Liver (tissue), 8 donors: ENCODE measurements at regions not wholly inside any gene's neighbourhood (a gene's known extent, or its start where the extent isn't known, plus 50 kb on each side); places are given as distances from the start of the nearest gene placed in this dataset.
"Not testable (repeated sequence)": the region's sequence is repeated elsewhere in the genome, so short reads cannot be mapped to it uniquely, and the experiment has no call there.

Experiments used
- DNase-seq: peaks from one replicate; pipeline ENCODE4 v3.0.0-alpha.2; 2017; ENCODE audit warnings: low spot score
- H3K27ac ChIP-seq, 2 donors: one replicate each; pipeline ENCODE4 v1.7.0; 2013; ENCODE audit warnings: inconsistent platforms in 2 of 2, low read length in 2 of 2, control low read depth in 1 of 2, low read depth in 1 of 2, mild to moderate bottlenecking in 1 of 2
- H3K27me3 ChIP-seq, 4 donors: one replicate each; pipeline versions ENCODE4 v1.6.1 to v1.7.0; 2013; ENCODE audit warnings: low read length in 3 of 4, inconsistent platforms in 1 of 4, mild to moderate bottlenecking in 1 of 4, moderate library complexity in 1 of 4; ENCODE audit not compliant: control insufficient read depth in 4 of 4, insufficient read depth in 4 of 4
- H3K36me3 ChIP-seq, 4 donors: one replicate each; pipeline versions ENCODE4 v1.6.1 to v1.7.0; 2013; ENCODE audit warnings: low read length in 3 of 4, mild to moderate bottlenecking in 3 of 4, low read depth in 1 of 4, moderate library complexity in 1 of 4; ENCODE audit not compliant: control insufficient read depth in 4 of 4, insufficient read depth in 3 of 4
- H3K4me1 ChIP-seq, 4 donors: one replicate each; pipeline versions ENCODE4 v1.6.1 to v1.7.0; 2013; ENCODE audit warnings: low read length in 3 of 4, mild to moderate bottlenecking in 3 of 4, moderate library complexity in 1 of 4; ENCODE audit not compliant: control insufficient read depth in 4 of 4, insufficient read depth in 4 of 4
- H3K4me3 ChIP-seq, 3 donors: one replicate each; pipeline versions ENCODE4 v1.6.1 to v1.7.0; 2013; ENCODE audit warnings: low read length in 3 of 3, control low read depth in 1 of 3, low read depth in 1 of 3, mild to moderate bottlenecking in 1 of 3
- H3K9ac ChIP-seq, 2 donors: one replicate each; pipeline ENCODE4 v1.7.0; 2013; ENCODE audit warnings: low read length in 2 of 2, mild to moderate bottlenecking in 2 of 2, moderate library complexity in 2 of 2, control low read depth in 1 of 2, low read depth in 1 of 2
- H3K9me3 ChIP-seq, 4 donors: one replicate each; pipeline versions ENCODE4 v1.6.1 to v1.7.0; 2013; ENCODE audit warnings: low read length in 3 of 4; ENCODE audit not compliant: control insufficient read depth in 4 of 4
- FOXA1 ChIP-seq: IDR thresholded peaks from 2 replicates; pipeline ENCODE4 v1.6.1; 2016; ENCODE audit warnings: antibody characterized with exemption
- FOXA2 ChIP-seq: IDR thresholded peaks from 2 replicates; pipeline ENCODE4 v1.6.1; 2016; ENCODE audit warnings: antibody characterized with exemption
- GABPA ChIP-seq, 2 donors: IDR thresholded peaks in 1 of 2; conservative IDR thresholded peaks in 1 of 2; 2 replicates each; pipeline ENCODE4 v1.6.1; 2016; ENCODE audit warnings: antibody characterized with exemption in 2 of 2, mild to moderate bottlenecking in 1 of 2, moderate library complexity in 1 of 2
- HNF4A ChIP-seq, 2 donors: conservative IDR thresholded peaks; 2 replicates each; pipeline ENCODE4 v1.6.1; 2016; ENCODE audit warnings: antibody characterized with exemption in 2 of 2, mild to moderate bottlenecking in 2 of 2
- HNF4G ChIP-seq: IDR thresholded peaks from 2 replicates; pipeline ENCODE4 v1.6.1; 2016; ENCODE audit warnings: antibody characterized with exemption
- NR2F2 ChIP-seq: IDR thresholded peaks from 2 replicates; pipeline ENCODE4 v1.6.1; 2016; ENCODE audit warnings: antibody characterized with exemption
- RAD21 ChIP-seq, 2 donors: IDR thresholded peaks; 2 replicates each; pipeline ENCODE4 v1.6.1; 2016; ENCODE audit warnings: antibody characterized with exemption in 2 of 2, mild to moderate bottlenecking in 2 of 2
- REST ChIP-seq: IDR thresholded peaks from 2 replicates; pipeline ENCODE4 v1.6.1; 2016; ENCODE audit warnings: antibody characterized with exemption, mild to moderate bottlenecking
- RXRA ChIP-seq, 2 donors: IDR thresholded peaks; 2 replicates each; pipeline ENCODE4 v1.6.1; 2017 to 2018; ENCODE audit warnings: antibody characterized with exemption in 2 of 2, mild to moderate bottlenecking in 1 of 2
- TAF1 ChIP-seq: conservative IDR thresholded peaks from 2 replicates; pipeline ENCODE4 v1.6.1; 2016; ENCODE audit warnings: antibody characterized with exemption, mild to moderate bottlenecking
- YY1 ChIP-seq: IDR thresholded peaks from 2 replicates; pipeline ENCODE4 v1.6.1; 2016; ENCODE audit warnings: antibody characterized with exemption, mild to moderate bottlenecking
- WGBS: extraction: QIAGEN DNeasy Blood & Tissue Kit; methylation state at CpG from one replicate; pipeline ENCODE4 v1.1.7; 2013; 5-methylcytosine and 5-hydroxymethylcytosine counted together
- TF ChIP-seq, protein P1 (sequence below): fragments of 150-350 bp; IDR thresholded peaks from 2 replicates; pipeline ENCODE4 v1.5.1; 2017; ENCODE audit warnings: improper control_type of control experiment, low read depth, low read length; ENCODE audit not compliant: missing input control
- donor health status: healthy.
- donor health status: healthy.
- donor health status: healthy.
- donor health status: healthy.
- donor health status: healthy.

DNA sequence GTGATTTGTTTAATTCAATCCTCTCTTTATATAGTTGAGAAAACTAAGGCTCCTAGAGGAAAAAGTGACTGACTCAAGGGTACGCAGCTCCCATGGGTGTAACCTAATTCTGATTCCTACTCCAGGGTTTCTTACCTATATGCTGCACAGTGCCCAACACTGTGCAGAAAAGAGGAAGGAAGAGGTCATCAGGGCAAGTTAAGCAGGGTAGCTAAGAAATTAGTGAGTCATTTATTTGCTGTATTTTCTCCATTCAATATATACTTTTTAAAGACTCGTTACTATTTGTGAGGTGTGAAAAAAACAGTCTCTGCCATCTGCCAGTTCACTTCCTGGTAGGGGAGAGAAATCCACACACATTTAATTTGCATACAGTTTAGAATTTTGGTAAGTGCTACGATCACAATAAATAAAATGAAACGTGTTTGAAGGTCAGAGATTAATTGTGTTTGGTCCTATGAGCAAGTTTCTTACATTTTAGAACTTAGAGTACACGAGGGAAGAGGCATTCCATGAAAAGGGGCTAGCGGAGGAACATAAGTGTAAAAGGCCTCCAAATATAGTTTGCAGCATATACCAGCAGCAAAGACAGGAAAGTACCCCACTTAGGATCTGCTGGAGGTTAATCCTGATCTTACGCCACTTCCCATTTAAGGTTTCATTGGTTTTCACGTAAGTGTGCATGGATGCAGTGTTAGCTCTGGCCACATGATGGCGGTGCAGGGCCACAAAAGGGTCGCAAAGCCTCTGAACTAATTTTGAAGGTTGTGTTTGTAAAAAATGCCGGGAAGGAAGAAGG, 59.9 kb upstream of the TLR4 start:
- no peaks in the 10 kb centered on the region for H3K36me3 ChIP-seq
- H3K9me3 ChIP-seq, result no peaks in the 10 kb centered on the region
- H3K9ac ChIP-seq, result peak overlapping the region; percentile 19 to 39
- peak; percentile 69 for DNase-seq
- H3K4me3 ChIP-seq, result peak overlapping the region; percentile 42 to 63 (median 59)
- H3K4me1 ChIP-seq, result peaks cover 0 to 17% (median 11%) of the 10 kb centered on the region in 4 donors
- H3K27me3 ChIP-seq, result no peaks in the 10 kb centered on the region
- TF ChIP-seq TAF1, result no peak
- peak in 1 of 2 donors; percentile 21 for TF ChIP-seq HNF4A (conservative IDR thresholded peaks at IDR 0.05)
- TF ChIP-seq, protein P1, sequence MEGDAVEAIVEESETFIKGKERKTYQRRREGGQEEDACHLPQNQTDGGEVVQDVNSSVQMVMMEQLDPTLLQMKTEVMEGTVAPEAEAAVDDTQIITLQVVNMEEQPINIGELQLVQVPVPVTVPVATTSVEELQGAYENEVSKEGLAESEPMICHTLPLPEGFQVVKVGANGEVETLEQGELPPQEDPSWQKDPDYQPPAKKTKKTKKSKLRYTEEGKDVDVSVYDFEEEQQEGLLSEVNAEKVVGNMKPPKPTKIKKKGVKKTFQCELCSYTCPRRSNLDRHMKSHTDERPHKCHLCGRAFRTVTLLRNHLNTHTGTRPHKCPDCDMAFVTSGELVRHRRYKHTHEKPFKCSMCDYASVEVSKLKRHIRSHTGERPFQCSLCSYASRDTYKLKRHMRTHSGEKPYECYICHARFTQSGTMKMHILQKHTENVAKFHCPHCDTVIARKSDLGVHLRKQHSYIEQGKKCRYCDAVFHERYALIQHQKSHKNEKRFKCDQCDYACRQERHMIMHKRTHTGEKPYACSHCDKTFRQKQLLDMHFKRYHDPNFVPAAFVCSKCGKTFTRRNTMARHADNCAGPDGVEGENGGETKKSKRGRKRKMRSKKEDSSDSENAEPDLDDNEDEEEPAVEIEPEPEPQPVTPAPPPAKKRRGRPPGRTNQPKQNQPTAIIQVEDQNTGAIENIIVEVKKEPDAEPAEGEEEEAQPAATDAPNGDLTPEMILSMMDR, result peak; percentile 98
- peak in 1 of 2 donors; percentile 17 for TF ChIP-seq RXRA (IDR thresholded peaks at IDR 0.05)
- TF ChIP-seq RAD21 (IDR thresholded peaks at IDR 0.05), result peak; percentile 98 to 99
- no peak for TF ChIP-seq FOXA2
- peak; percentile 18 for TF ChIP-seq YY1
- no peak for TF ChIP-seq NR2F2
- no peak for TF ChIP-seq REST
- WGBS, result 9% methylated on average over 11 of the region's 11 CpGs
- peak overlapping the region; percentile 55 to 59 for H3K27ac ChIP-seq

DNA sequence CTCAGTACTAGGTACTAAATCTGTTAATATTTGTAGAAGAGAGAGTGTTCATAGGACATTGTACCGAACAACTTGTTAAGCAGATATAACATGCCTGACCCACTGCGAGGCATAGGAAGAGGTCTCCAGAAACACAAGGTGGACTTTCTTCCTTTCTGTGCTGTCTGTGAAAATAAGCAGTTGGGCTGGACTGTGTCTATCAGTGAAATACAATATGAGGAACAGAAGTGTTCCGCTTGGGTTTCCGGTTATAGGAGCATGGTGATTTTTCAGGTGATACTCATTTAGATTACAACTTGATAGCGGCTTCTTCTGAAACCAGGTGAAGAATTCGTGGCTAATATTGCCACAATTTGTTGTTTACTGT, 60.9 kb upstream of the TLR4 start:
- H3K36me3 ChIP-seq, result no peaks in the 10 kb centered on the region
- TF ChIP-seq HNF4A (conservative IDR thresholded peaks at IDR 0.05) (no peak), HNF4G (no peak), FOXA1 (no peak), NR2F2 (no peak), GABPA (IDR thresholded peaks at IDR 0.05 in 1 of 2, conservative IDR thresholded peaks at IDR 0.05 in 1 of 2) (no peak)
- H3K9me3 ChIP-seq, result no peaks in the 10 kb centered on the region
- DNase-seq, result no peak
- peaks cover 0 to 17% (median 11%) of the 10 kb centered on the region in 4 donors for H3K4me1 ChIP-seq
- no peak overlapping the region for H3K9ac ChIP-seq
- peak overlapping the region in 2 of 3 donors; percentile 29 to 42 for H3K4me3 ChIP-seq
- WGBS, result 44% methylated on average over 6 of the region's 6 CpGs
- no peak overlapping the region for H3K27ac ChIP-seq
- no peaks in the 10 kb centered on the region for H3K27me3 ChIP-seq

GRCh38 chr9:117642571-117643287, 61.5 kb upstream of the TLR4 start:
- not testable (repeated sequence) for H3K9ac ChIP-seq, H3K27ac ChIP-seq, H3K9me3 ChIP-seq, H3K27me3 ChIP-seq, DNase-seq, H3K36me3 ChIP-seq
- Histone ChIP-seq H3K4me3 (peak overlapping the region in 2 of 3 donors; percentile 29 to 42), H3K4me1 (peaks cover 0 to 17% (median 11%) of the 10 kb centered on the region in 4 donors)
- WGBS, result 42% methylated on average over 50 of the region's 50 CpGs
